Panc1 (cell line): ENCODE measurements at regions not wholly inside any gene's neighbourhood (a gene's known extent, or its start where the extent isn't known, plus 50 kb on each side); places are given as distances from the start of the nearest gene placed in this dataset.

Experiments used
- ATAC-seq: fragments of 200-7000 bp; cut with Tn5 transposase; 2 replicates; pipeline ENCODE4 v1.9.1; 2020; ENCODE audit warnings: mild to moderate bottlenecking, moderate library complexity
- BruUV-seq: library from RNA; stranded (reverse); fragments of 400-500 nt; replicated peaks from 2 replicates; lab custom pipeline; 2021; lab: Mats Ljungman, UMichigan
- CTCF ChIA-PET: fragments of 300-600 bp; sonication (Branson Sonifier 250); formaldehyde crosslinking; loops from one replicate; lab custom pipeline; 2022; ENCODE audit warnings: antibody characterized with exemption; lab: Charles Lee
- POLR2A ChIA-PET: fragments of 300-600 bp; sonication (Branson Sonifier 250); formaldehyde crosslinking; loops from one replicate; lab custom pipeline; 2022; ENCODE audit warnings: antibody characterized with exemption; lab: Charles Lee
- DNase-seq: peaks from one replicate; pipeline ENCODE4 v3.0.0-alpha.2; 2010; ENCODE audit warnings: low read depth, low spot score
- H3K27ac ChIP-seq: 2 replicates; pipeline ENCODE4 v1.5.1; 2011; ENCODE audit warnings: mild to moderate bottlenecking, low read length, inconsistent platforms
- H3K27me3 ChIP-seq: fragments of 200-500 bp; sonication (Bioruptor generic); 2 replicates; pipeline ENCODE4 v1.6.0; 2014; ENCODE audit warnings: low read length, inconsistent platforms; ENCODE audit not compliant: control insufficient read depth, insufficient read depth
- H3K36me3 ChIP-seq: fragments of 200-500 bp; sonication (Bioruptor generic); 2 replicates; pipeline ENCODE4 v1.5.1; 2014; ENCODE audit warnings: inconsistent platforms, mild to moderate bottlenecking, low read length, moderate library complexity; ENCODE audit not compliant: control insufficient read depth, insufficient read depth
- H3K4me1 ChIP-seq: 2 replicates; pipeline ENCODE4 v1.5.1; 2011; ENCODE audit warnings: inconsistent platforms, mild to moderate bottlenecking, low read length, moderate library complexity; ENCODE audit not compliant: control insufficient read depth, insufficient read depth
- H3K4me3 ChIP-seq, 2 experiments: 2 replicates each; pipeline ENCODE4 v1.5.1; 2011 to 2012; ENCODE audit warnings: low read depth in 2 of 2, low read length in 2 of 2, mild to moderate bottlenecking in 2 of 2, inconsistent platforms in 1 of 2, moderate library complexity in 1 of 2
- H3K9me3 ChIP-seq: fragments of 200-500 bp; sonication (Bioruptor generic); 2 replicates; pipeline ENCODE4 v1.5.1; 2014; ENCODE audit warnings: low read depth, mild to moderate bottlenecking, inconsistent platforms, low read length, moderate library complexity; ENCODE audit not compliant: control insufficient read depth, insufficient read depth
- CTCF ChIP-seq: fragments of 450-650 bp; IDR thresholded peaks from 2 replicates; pipeline ENCODE4 v1.5.1; 2017; ENCODE audit warnings: mild to moderate bottlenecking
- POLR2AphosphoS5 ChIP-seq: IDR thresholded peaks from 2 replicates; pipeline ENCODE4 v1.6.1; 2012; ENCODE audit warnings: mild to moderate bottlenecking, low read depth, low read length, moderate library complexity
- REST ChIP-seq, 2 experiments: IDR thresholded peaks; 2 replicates each; pipeline ENCODE4 v1.6.1; 2011 to 2012; ENCODE audit warnings: low read depth in 2 of 2, control low read depth in 1 of 2, low read length in 1 of 2, mild to moderate bottlenecking in 1 of 2, moderate library complexity in 1 of 2; ENCODE audit not compliant: insufficient read depth in 1 of 2
- SIN3A ChIP-seq: IDR thresholded peaks from 2 replicates; pipeline ENCODE4 v1.6.1; 2012; ENCODE audit warnings: low read depth, mild to moderate bottlenecking, low read length, moderate library complexity, borderline replicate concordance; ENCODE audit not compliant: insufficient read depth
- TCF7L2 ChIP-seq: IDR thresholded peaks from 2 replicates; pipeline ENCODE4 v1.6.1; 2011; ENCODE audit warnings: mild to moderate bottlenecking, low read depth, low read length, inconsistent platforms
- in situ Hi-C: cut with HindIII; loops from 2 replicates; pipeline ENCODE4 v1.10.0; 2016; ENCODE audit warnings: low sequenced_read_pairs, low pct_unique_long_range_greater_than_20kb
- intact Hi-C: fragments of 100-400 bp; cut with micrococcal nuclease; formaldehyde crosslinking; loops from one replicate; pipeline ENCODE4 v1.10.0; 2022; ENCODE audit not compliant: unreplicated experiment

- in situ Hi-C loops: no loop called here
These were observed 221.8 kb upstream of the TNRC6C start for GRCh38 chr17:77736721-77737120.

GRCh38 chr17:77737442-77738265 lies 220.8 kb upstream of the TNRC6C start:
- no peak overlapping the region for H3K4me3 ChIP-seq
- intact Hi-C loops (no loop called here), in situ Hi-C loops (no loop called here)
- peaks cover 10% of the 10 kb centered on the region for H3K27me3 ChIP-seq
- no peak overlapping the region for H3K27ac ChIP-seq
- H3K9me3 ChIP-seq: peaks cover 9% of the 10 kb centered on the region
- H3K4me1 ChIP-seq: peaks cover 10% of the 10 kb centered on the region
- ATAC-seq (no peak), DNase-seq (no peak)
- ChIA-PET CTCF (no interaction called here), POLR2A (no interaction called here)
- TF ChIP-seq SIN3A (no peak), REST (IDR thresholded peaks at IDR 0.05; ENCODE audit: insufficient read depth in 1 of 2, low read depth in 2 of 2, low read length in 1 of 2) (no peak), POLR2AphosphoS5 (no peak), TCF7L2 (no peak), CTCF (no peak)
- H3K36me3 ChIP-seq: no peaks in the 10 kb centered on the region
- no TSS peak for BruUV-seq

More at GRCh38 chr17:77736721-77737120, 221.8 kb upstream of the TNRC6C start:
- Histone ChIP-seq H3K4me1 (peaks cover 10% of the 10 kb centered on the region), H3K4me3 (no peak overlapping the region), H3K9me3 (peaks cover 14% of the 10 kb centered on the region), H3K27me3 (peaks cover 14% of the 10 kb centered on the region), H3K27ac (no peak overlapping the region), H3K36me3 (no peaks in the 10 kb centered on the region)
- no peak for DNase-seq
- BruUV-seq: no TSS peak
- no peak for ATAC-seq
- TF ChIP-seq POLR2AphosphoS5: no peak
- no peak for TF ChIP-seq REST (IDR thresholded peaks at IDR 0.05; ENCODE audit: insufficient read depth in 1 of 2, low read depth in 2 of 2, low read length in 1 of 2)
- TF ChIP-seq CTCF: no peak
- no peak for TF ChIP-seq TCF7L2
- TF ChIP-seq SIN3A: no peak
- POLR2A ChIA-PET: no interaction called here
- CTCF ChIA-PET: no interaction called here
- intact Hi-C loops: no loop called here
